ENCODE measurements at regions not wholly inside any gene's neighbourhood (a gene's known extent, or its start where the extent isn't known, plus 50 kb on each side); places are given as distances from the start of the nearest gene placed in this dataset.
"Not testable (repeated sequence)": the region's sequence is repeated elsewhere in the genome, so short reads cannot be mapped to it uniquely, and the experiment has no call there.

DNA sequence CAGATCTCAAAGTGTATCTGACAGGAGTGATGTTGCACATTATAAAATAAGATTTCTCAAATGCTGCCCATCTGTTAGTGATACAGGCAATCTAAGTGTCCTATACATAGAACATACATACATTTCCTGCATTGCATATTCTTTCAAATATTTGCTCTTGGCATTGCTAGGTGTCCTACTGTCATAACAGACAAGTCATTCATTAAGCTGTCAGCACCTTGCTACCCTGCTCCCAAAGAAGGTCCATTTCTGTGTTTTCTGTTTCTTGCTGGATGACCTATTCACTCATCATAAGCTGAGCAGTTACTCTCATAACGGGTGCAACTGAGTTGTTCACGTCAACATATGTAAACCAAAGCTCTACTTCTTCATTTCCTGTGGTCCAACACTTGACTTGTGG is 719.0 kb downstream of the KCNJ2 start:
- no peak for FAIRE-seq

DNA sequence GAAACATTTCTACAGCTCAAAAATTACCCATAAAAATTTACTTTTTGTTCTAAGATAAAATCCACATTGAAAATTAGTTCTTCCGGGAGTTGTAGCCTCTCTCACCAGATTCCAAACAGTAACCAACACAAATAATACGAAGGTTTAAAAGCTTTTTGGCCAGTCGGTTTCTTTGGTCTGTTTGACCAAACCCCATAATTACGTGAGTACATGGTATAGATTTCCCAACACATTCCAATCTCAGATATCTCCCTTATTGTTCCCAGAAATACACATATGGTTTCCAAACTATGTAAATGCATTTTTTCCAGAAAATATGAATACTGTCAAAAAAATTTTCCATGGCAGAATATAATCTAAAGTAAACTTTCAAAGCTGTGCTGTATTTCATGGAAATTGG is 722.0 kb downstream of the KCNJ2 start:
- no peak for FAIRE-seq

- FAIRE-seq = no peak
Measured at GRCh38 chr17:70892527-70892926, 723.2 kb downstream of the KCNJ2 start.

DNA sequence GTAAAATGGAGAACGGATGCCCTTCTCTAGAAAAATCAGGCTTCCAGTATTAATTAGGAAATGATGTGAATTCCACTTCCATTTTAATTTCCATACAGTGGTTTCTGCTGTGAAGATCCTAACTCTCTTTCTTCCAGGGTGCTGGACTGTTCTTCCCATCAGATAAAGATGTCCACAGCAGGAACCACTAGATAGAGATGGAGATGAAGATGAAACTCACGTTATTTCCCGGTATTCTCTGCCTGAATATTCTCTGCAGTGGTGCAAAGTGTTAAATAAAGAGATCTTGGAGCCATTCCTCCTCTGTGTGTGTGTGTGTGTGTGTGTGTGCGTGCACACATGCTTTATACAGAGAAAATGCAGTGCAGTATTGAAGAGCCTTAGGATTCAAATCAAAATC is 727.5 kb downstream of the KCNJ2 start:
- FAIRE-seq = no peak

- no peak for FAIRE-seq
Measured at GRCh38 chr17:70897446-70897845, 728.1 kb downstream of the KCNJ2 start.

DNA sequence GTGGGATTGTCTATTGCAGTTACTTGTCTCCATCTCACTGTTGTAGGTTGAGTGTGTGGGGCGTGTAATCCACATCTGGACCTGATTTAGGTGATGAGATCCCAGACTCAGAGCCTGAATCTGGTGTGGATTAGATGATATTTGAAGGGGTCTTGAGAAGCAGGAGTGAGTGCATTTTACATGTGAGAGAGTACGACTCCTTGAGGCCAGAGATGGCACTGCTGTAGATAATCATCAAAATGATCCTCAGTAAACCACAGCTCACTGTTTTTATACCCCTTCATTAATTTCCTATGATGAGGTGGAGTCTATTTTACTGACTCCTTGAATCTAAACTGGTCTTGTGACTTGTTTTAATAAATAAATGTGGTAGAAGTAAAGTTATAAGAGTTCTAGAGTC is 732.5 kb downstream of the KCNJ2 start:
- FAIRE-seq = no peak

- FAIRE-seq = no peak
Measured at GRCh38 chr17:70905796-70906195, 736.5 kb downstream of the KCNJ2 start.

- no peak for FAIRE-seq
Measured at GRCh38 chr17:70906808-70907207, 737.5 kb downstream of the KCNJ2 start.

GRCh38 chr17:70912716-70913485 is 743.6 kb downstream of the KCNJ2 start:
- FAIRE-seq = no peak

DNA sequence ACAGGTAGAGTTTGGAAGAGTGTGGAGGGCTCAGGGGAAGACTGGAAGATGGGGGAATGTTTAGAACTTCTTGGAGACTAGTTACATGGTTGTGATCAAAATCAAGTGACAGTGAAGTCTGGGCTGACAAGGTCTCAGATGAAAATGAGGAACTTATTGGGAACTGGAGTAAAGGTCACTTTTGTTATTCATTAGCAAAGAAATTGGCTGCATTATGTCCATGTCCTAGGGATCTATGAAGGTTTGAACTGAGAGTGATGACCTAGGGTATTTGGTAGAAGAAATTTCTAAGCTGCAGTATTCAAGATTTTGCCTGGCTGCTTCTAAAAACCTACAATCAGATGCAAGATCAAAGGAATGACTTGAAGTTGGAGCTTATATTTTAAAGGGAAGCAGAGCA is 747.1 kb downstream of the KCNJ2 start:
- no peak for FAIRE-seq

GRCh38 chr17:70919241-70919640 is 749.9 kb downstream of the KCNJ2 start:
- no peak for FAIRE-seq

DNA sequence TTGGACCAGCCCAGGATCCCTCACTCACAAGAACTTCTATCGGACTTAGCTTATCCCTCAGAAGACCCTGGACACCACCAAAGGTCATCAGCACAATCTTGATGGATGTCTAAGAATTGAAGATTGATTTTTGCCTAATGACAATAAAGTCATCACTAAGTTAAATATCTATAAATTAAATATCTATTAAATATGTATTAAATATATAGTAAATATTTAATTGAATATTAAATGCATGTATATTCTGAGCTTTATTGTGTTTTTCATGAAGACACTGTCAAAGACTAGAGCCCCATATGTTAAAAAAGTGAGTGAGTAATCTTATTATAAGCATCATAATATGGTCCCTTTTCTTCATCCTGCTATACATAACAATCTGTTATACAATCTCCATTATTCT is 751.1 kb downstream of the KCNJ2 start:
- FAIRE-seq = no peak

- no peak for FAIRE-seq
Measured at GRCh38 chr17:70922268-70922667, 752.9 kb downstream of the KCNJ2 start.

GRCh38 chr17:70924776-70925175 is 755.4 kb downstream of the KCNJ2 start:
- FAIRE-seq = no peak

DNA sequence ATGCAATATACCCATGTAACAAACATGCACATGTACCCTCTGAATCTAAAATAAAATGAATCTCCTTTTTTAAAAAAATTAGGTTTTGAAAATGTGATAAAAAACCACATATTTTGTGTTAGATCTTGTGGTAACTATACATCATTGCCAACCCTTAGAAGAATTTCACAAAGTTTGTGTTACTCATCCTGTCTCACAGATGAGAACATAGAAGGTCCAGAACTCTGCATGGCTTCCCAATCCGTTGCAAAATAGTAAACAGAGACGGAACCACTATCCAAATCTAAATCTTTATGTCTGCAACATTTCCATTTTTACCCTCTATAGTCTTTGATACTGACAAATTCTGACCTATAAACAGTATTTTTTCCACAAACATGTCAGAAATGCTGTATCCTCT is 759.9 kb downstream of the KCNJ2 start:
- no peak for FAIRE-seq

DNA sequence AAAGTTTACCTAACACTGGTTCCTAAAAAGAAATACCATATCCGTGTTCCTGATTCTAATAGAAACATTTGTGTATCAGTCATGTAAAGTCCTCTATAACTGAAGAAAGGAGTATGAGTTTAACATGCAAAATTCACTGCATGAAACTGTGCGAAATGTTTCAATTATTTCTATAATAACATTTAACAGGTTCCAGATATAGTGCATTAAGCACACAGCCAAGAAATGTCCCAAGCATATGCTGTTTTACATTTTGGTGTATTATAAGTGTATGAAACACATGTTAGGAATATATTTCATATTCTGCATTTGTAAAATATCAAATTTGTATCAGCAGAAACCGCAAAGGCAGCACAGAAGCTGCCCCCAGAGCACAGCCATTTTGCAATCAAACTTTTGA is 764.9 kb downstream of the KCNJ2 start:
- no peak for FAIRE-seq

DNA sequence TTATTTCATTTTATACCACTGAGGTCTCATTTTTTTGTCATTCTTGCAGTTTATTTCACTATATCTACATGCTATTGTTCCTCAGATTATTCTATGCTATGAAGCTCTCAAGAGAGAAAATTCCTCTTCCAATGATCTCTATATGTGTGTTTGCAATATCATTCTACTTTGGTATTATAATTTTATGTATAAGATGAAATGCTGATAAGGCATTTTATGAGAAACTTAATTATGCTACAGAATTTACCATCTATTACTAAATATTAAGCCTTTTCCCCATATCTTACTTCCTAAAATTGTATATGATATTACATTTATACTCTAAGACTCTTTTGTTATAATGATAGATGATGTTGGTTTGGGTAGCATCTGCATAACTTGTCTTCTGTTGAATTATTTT is 765.5 kb downstream of the KCNJ2 start:
- FAIRE-seq = no peak

DNA sequence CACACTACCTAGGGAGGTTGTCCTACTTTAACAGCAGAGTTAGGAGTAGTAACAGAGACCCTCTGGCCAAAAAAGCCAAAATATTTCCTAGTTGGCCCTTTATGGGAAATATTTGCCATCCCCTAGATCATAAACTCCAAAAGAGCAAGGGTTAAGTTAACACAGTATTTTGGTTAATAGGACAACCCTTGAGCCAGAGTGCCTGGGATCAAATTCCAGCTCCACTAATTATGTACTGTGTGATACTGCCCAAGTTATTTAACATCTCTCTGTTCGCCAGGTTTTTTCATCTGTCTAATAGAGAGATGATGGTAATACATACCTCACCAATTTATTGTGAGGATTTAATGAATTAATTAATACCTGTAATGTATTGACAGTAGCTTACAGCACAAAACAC is 767.4 kb downstream of the KCNJ2 start:
- no peak for FAIRE-seq

DNA sequence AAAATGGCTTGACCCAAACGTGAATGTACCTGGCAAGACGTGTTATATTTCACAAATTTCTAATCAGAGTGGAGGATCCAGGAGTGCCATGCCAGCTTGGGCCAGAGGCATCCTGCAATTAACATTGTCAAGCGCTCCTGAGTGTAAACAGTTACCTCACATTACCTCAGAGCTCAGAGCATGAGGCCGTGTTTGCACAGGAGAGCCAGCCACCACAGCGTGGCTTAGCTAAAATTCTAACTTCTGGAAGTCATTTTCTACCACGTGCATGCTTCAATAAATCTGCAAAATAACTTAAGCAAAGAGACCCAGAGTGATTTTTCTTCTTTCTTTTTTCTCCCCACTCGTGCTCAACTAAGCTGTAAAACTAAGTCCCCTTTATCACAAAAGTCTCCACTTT is 769.0 kb downstream of the KCNJ2 start:
- FAIRE-seq = no peak

DNA sequence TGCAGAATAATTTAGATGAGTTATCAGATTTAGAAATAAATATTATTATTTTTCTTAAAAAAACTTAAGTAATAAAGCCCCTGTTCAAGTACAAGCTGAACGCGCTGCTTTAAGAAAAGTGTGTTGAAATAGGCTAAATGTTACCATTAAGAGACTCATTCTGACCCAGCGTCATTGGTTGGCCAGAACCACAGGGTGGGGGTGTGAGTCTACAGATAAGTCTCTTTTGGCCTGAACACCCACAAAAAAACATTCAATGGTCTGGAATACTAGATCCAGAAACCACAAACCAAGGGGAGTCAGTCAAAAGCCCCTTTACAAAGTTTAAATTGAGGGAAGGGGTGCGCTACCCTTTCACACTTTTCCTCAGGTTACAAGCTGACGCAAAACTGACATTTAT is 776.1 kb downstream of the KCNJ2 start:
- no peak for FAIRE-seq

DNA sequence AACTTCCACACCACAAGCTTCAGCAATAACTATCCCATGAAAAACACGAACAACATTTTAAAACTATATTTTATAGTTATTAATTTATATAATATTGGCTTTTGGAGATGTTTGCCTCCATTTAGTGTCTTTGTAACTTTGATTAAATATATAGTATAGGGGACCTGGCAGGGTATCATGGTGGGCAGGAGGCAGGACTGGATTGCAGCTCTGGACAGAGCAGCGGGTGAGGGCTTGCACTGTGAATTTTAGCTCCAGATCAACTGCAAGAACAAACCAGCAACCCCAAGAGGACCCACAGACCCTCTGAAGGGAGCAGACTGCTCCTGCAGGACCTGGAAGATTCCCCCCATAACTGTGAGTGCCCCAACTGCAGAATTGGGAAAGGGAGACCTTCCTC is 777.9 kb downstream of the KCNJ2 start:
- no peak for FAIRE-seq

- FAIRE-seq = no peak
Measured at GRCh38 chr17:70947636-70948565, 778.6 kb downstream of the KCNJ2 start.

DNA sequence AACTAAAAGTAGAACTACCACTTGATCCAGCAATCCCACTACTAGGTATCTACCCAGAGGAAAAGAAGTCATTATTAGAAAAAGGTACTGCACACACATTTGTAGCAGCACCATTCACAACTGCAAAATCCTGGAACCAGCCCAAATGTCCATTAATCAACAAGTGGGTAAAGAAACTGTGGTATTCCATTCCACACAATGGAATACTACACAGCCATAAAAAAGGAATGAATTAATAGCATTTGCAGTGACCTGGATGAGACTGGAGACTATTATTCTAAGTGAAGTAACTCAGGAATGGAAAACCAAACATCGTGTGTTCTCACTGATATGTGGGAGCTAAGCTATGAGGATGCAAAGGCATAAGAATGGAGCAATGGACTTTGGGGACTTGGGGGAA is 783.8 kb downstream of the KCNJ2 start:
- FAIRE-seq = not testable (repeated sequence)

DNA sequence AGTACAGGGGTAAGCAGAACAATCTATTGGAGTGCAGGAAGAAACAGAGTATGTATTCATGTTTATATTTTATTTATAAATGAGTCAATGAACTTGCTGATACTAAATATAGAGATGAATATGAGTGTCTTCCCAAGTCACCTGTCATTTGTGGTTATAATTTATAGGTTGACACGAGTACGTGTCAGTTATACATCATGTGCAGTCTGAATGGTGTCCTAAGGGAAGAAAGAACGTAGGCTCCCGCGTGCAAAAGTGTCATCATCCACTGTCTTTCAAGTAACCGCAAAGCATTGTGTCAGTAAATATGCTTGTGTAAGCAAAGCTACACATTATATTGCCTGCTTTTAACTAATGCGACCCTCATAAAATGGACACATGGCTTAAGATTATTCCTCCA is 786.1 kb downstream of the KCNJ2 start:
- FAIRE-seq = no peak
